Fibroblast of the aortic adventitia (primary cell): ENCODE measurements at regions not wholly inside any gene's neighbourhood (a gene's known extent, or its start where the extent isn't known, plus 50 kb on each side); places are given as distances from the start of the nearest gene placed in this dataset.
"Not testable (repeated sequence)": the region's sequence is repeated elsewhere in the genome, so short reads cannot be mapped to it uniquely, and the experiment has no call there.

Source experiments
- DNase-seq: peaks from one replicate; pipeline ENCODE4 v3.0.0-alpha.2; 2010; ENCODE audit warnings: low read depth
- H3K4me3 ChIP-seq: 2 replicates; pipeline ENCODE4 v1.5.1; 2011; ENCODE audit warnings: low read depth, mild to moderate bottlenecking, control low read depth, low read length, moderate library complexity
- CTCF ChIP-seq: IDR thresholded peaks from 2 replicates; pipeline ENCODE4 v1.5.1; 2011; ENCODE audit warnings: mild to moderate bottlenecking, low read length, control low read depth, inconsistent platforms; ENCODE audit not compliant: insufficient read depth

GRCh38 chr7:131941291-131941690 lies 384.9 kb upstream of the PODXL start:
- no peak for TF ChIP-seq CTCF
- no peak for DNase-seq
- H3K4me3 ChIP-seq: no peak overlapping the region

DNA sequence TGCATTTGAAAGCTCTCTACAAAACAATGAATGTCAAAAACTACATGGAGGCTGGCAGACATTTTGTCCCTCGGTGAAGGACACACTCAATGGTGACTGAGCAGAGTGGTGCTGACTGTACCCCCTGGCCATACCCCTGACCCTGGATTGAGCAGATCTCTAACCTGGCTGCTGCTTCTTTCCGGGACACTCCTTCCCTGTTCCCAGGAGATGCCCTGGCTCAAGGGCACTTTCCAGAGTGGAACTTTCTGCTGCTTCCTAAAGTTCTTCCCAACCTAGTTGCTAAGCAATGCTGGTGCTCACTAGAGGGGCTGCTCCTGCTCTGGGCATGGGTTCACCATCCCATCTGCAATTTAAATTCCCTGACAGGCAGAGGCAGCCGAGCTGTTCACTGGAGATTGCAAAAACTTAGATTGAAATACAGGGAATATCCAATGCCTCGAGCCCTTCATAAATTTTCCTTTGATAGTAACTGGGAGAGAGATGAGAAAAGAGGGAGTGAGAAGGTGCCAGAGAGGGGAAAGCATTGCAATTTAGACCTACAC lies 384.3 kb upstream of the PODXL start:
- H3K4me3 ChIP-seq: no peak overlapping the region
- no peak for DNase-seq
- no peak for TF ChIP-seq CTCF

DNA sequence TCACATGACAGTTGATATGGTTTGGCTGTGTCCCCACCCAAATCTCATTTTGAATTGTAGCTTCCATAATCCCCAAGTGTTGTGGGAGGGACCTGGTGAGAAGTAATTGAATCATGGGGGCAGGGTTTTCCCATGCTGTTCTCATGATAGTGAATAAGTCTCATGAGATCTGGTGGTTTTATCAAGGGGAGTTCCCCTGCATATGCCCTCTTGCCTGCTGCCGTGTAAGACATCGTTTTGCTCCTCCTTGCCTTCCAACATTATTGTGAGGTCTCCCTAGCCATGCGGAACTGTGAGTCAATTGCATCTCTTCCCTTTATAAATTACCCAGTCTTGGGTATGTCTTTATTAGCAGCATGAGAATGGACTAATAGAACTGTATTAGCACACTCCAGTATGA lies 382.4 kb upstream of the PODXL start:
- not testable (repeated sequence) for H3K4me3 ChIP-seq, DNase-seq

GRCh38 chr7:131937868-131938267 lies 381.4 kb upstream of the PODXL start:
- TF ChIP-seq CTCF: no peak
- no peak for DNase-seq
- H3K4me3 ChIP-seq: no peak overlapping the region

DNA sequence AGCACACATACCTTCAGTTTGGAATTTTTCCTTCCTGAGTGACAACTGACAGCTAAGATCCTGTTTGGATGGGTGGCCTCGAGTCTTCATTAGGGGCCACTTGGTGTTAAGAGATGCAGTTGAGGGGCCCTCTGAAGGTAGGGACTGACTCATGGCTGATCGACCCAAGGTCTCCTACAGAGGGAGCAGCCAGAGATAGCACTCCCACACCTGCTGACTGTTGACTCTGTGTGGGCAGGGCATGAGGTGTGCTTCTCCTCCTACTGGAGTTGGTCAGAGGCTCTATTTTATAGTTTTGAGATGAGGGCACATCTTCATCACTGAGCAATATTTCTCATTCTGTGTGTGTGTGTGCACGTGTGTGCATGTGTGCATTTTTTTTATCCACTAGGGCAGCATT lies 378.8 kb upstream of the PODXL start:
- H3K4me3 ChIP-seq: no peak overlapping the region
- no peak for DNase-seq
- no peak for TF ChIP-seq CTCF

GRCh38 chr7:131934452-131934851 lies 378.0 kb upstream of the PODXL start:
- no peak for TF ChIP-seq CTCF
- no peak for DNase-seq
- no peak overlapping the region for H3K4me3 ChIP-seq

- DNase-seq: no peak
- H3K4me3 ChIP-seq: no peak overlapping the region
- no peak for TF ChIP-seq CTCF
These were observed 377.4 kb upstream of the PODXL start for GRCh38 chr7:131933751-131934289.

DNA sequence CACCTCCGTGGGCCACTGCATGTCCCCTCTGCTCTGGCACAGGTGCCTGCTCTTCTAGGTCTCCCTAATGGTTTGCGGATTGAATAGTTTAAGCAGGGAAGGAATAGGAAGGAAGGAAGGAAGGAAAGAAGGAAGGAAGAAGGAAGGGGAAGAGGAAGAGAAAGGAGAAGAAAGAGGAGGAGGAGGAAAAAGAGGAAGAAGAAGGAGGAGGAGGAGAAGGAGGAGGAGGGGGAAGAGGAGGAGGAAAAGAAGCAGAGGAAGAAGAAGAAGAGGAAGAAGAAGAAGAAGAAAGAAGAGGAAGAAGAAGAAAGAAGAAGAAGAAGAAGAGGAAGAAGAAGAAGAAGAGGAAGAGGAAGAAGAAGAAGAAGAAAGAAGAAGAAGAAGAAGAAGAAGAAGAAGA lies 376.8 kb upstream of the PODXL start:
- not testable (repeated sequence) for DNase-seq, H3K4me3 ChIP-seq
